ENCODE measurements at regions not wholly inside any gene's neighbourhood (a gene's known extent, or its start where the extent isn't known, plus 50 kb on each side); places are given as distances from the start of the nearest gene placed in this dataset.

DNA sequence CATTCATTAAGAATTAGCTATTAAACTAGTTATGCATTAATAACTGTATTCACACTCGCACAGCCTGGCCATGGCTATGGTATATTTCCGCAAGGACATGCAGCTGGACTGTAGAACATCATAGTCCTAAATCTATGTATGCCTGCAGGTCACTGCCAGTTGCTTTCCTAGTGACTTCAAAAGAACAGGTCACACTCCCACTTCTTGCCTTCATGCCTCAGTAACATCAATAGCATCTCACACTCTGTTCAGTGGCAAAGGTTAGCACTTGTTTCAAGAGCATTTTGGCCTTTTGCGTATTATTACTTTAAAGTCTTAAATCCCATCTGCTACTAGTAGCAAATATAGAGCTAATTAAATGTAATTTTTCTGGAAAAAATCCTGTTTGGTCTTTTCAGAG, 131.4 kb upstream of the DCC start:
- DNase-seq (ENCODE audit: low read depth in 1 of 2, low spot score in 2 of 2) (no peak), FAIRE-seq (no peak)
- Histone ChIP-seq H2BK15ac (ENCODE audit: low read length) (no peak overlapping the region), H4K20me1 (replicated peaks in 1 of 2; ENCODE audit: control insufficient read depth in 1 of 2, insufficient read depth in 2 of 2, low read length in 2 of 2) (no peaks in the 10 kb centered on the region), H3K27me3 (replicated peaks in 1 of 4; ENCODE audit: control insufficient read depth in 3 of 4, extremely low read depth in 1 of 4, insufficient read depth in 3 of 4, low read length in 3 of 4) (no peaks in the 10 kb centered on the region), H4K91ac (replicated peaks; ENCODE audit: insufficient read length, low read length) (no peak overlapping the region), H3K79me2 (ENCODE audit: control insufficient read depth in 1 of 2, insufficient read depth in 2 of 2, low read length in 2 of 2) (no peaks in the 10 kb centered on the region), H2BK12ac (ENCODE audit: low read depth, low read length) (no peak overlapping the region), H4K5ac (ENCODE audit: insufficient read length, low read depth, low read length) (no peak overlapping the region), H2BK120ac (replicated peaks; ENCODE audit: low read depth, low read length) (no peak overlapping the region), H2AFZ (ENCODE audit: low read length) (no peak overlapping the region), H3K36me3 (ENCODE audit: control insufficient read depth in 2 of 4, insufficient read depth in 4 of 4, low read length in 3 of 4) (no peaks in the 10 kb centered on the region), H3K9ac (replicated peaks in 1 of 4; ENCODE audit: extremely low read depth in 1 of 4, low read depth in 3 of 4, low read length in 3 of 4) (no peak overlapping the region), H3K9me3 (ENCODE audit: insufficient read depth in 2 of 2, low read depth in 1 of 2, low read length in 1 of 2) (no peaks in the 10 kb centered on the region), H3K4ac (replicated peaks; ENCODE audit: insufficient read length, low read depth, low read length) (no peak overlapping the region), H3K79me1 (ENCODE audit: low read depth, low read length) (no peaks in the 10 kb centered on the region), H3K56ac (replicated peaks; ENCODE audit: insufficient read length, low read depth, low read length) (no peak overlapping the region), H3K4me2 (ENCODE audit: insufficient read depth in 1 of 2, low read depth in 2 of 2, low read length in 2 of 2) (no peak overlapping the region), H3K14ac (ENCODE audit: insufficient read length) (no peak overlapping the region), H3K23me2 (ENCODE audit: low read depth, low read length) (no peaks in the 10 kb centered on the region), H4K8ac (ENCODE audit: extremely low read depth, insufficient read depth, low read length) (no peak overlapping the region), H2BK20ac (ENCODE audit: low read length) (no peak overlapping the region), H3K4me1 (replicated peaks in 1 of 4; ENCODE audit: control insufficient read depth in 3 of 4, insufficient read depth in 4 of 4, low read length in 3 of 4) (no peaks in the 10 kb centered on the region), H3K27ac (ENCODE audit: low read depth, low read length) (no peak overlapping the region), H3K18ac (ENCODE audit: extremely low read depth, low read length) (no peak overlapping the region), H2BK5ac (ENCODE audit: low read depth, low read length) (no peak overlapping the region), H3K23ac (ENCODE audit: insufficient read length) (no peak overlapping the region), H3K4me3 (ENCODE audit: extremely low read depth in 1 of 4, insufficient read depth in 2 of 4, low read depth in 3 of 4, low read length in 4 of 4) (no peak overlapping the region), H2AK5ac (ENCODE audit: low read depth, low read length) (no peak overlapping the region)
- WGBS, 2 experiments (ENCODE audit: extremely low coverage in 1 of 2, insufficient coverage in 1 of 2, insufficient read length in 1 of 2, insufficient replicate concordance in 2 of 2, low coverage in 1 of 2, low lambda C conversion rate in 2 of 2, missing lambda C conversion rate in 1 of 2), result 96% methylated on average over 3 of the region's 3 CpGs; no CpG with 5 or more reads in 1 of the 2 experiments
- CTCF ChIA-PET (ENCODE audit: partially characterized antibody), result no interaction called here
- no peak for TF ChIP-seq TCF12 (IDR thresholded peaks at IDR 0.05; ENCODE audit: low read depth, low read length)
- TF ChIP-seq CBX8 (IDR thresholded peaks at IDR 0.05; ENCODE audit: borderline replicate concordance, low read depth, low read length), result no peak
- TF ChIP-seq HDAC2 (IDR thresholded peaks at IDR 0.05; ENCODE audit: borderline replicate concordance in 1 of 2, low read depth in 2 of 2, low read length in 2 of 2), result no peak
- POLR2A ChIA-PET (ENCODE audit: partially characterized antibody), result interaction anchor here (0.6 kb wide), 1 partner anchor 444 kb away, joined by 3 read pairs; no protein-coding TSS in a partner anchor
